K562 (cell line): ENCODE measurements at regions not wholly inside any gene's neighbourhood (a gene's known extent, or its start where the extent isn't known, plus 50 kb on each side); places are given as distances from the start of the nearest gene placed in this dataset.

Source experiments
- ATAC-seq: fragments of 200-7000 bp; cut with Tn5 transposase; 3 replicates; pipeline ENCODE4 v1.9.1; 2020; ENCODE audit warnings: moderate library complexity
- BruUV-seq: library from RNA; stranded (reverse); fragments of 400-500 nt; replicated peaks from 2 replicates; lab custom pipeline; 2021; lab: Mats Ljungman, UMichigan
- CTCF ChIA-PET: fragments of 300-600 bp; formaldehyde crosslinking; extraction: SDS; loops from one replicate; lab custom pipeline; 2021; ENCODE audit warnings: low intra/inter-chr PET ratio; lab: Yijun Ruan, JAX
- POLR2A ChIA-PET: fragments of 300-600, 350-650 bp; sonication (Branson Sonifier 250); formaldehyde crosslinking; extraction: SDS; loops from one replicate; lab custom pipeline; 2021; ENCODE audit warnings: antibody characterized with exemption, inconsistent platforms; lab: Yijun Ruan, JAX
- DNase-seq, 4 experiments: peaks; one replicate each; pipeline versions ENCODE4 v3.0.0 to v3.0.0-alpha.2; 2011 to 2018; ENCODE audit warnings: low spot score in 3 of 4, mixed read lengths in 3 of 4; ENCODE audit errors: extremely low read depth in 1 of 4
- FAIRE-seq: peaks from 2 replicates; lab custom pipeline; 2011; peaks lifted over from hg19 to GRCh38; lab: Jason Lieb, UNC
- H2AFZ ChIP-seq: 2 replicates; pipeline ENCODE4 v1.6.0; 2011; ENCODE audit warnings: low read depth, low read length, control low read depth, inconsistent platforms
- H3K27ac ChIP-seq: fragments of 200-600 bp; 3 replicates; pipeline ENCODE4 v1.8.0; 2011; ENCODE audit warnings: low read depth, mild to moderate bottlenecking, control low read depth, inconsistent platforms, low read length, moderate library complexity, mixed read lengths; ENCODE audit errors: extremely low read depth
- H3K27me3 ChIP-seq, 2 experiments: fragments of 300-600 bp in 1 of 2; 2 replicates in 1 of 2; 3 replicates in 1 of 2; pipeline versions ENCODE4 v1.6.0 to v1.8.0; 2011; ENCODE audit warnings: inconsistent platforms in 2 of 2, low read length in 2 of 2, mild to moderate bottlenecking in 1 of 2, mixed read lengths in 1 of 2, moderate library complexity in 1 of 2; ENCODE audit not compliant: control insufficient read depth in 2 of 2, insufficient read depth in 2 of 2
- H3K36me3 ChIP-seq: fragments of 300-600 bp; 3 replicates; pipeline ENCODE4 v1.8.0; 2011; ENCODE audit warnings: mild to moderate bottlenecking, low read length, inconsistent platforms; ENCODE audit not compliant: control insufficient read depth, insufficient read depth
- H3K4me1 ChIP-seq, 2 experiments: fragments of 200-600 bp in 1 of 2; replicated peaks in 1 of 2; 2 replicates in 1 of 2; 3 replicates in 1 of 2; pipeline versions ENCODE4 v1.5.1 to v1.8.0; 2011; ENCODE audit warnings: inconsistent platforms in 2 of 2, low read length in 2 of 2, mild to moderate bottlenecking in 1 of 2, mixed read lengths in 1 of 2, moderate library complexity in 1 of 2; ENCODE audit not compliant: control insufficient read depth in 2 of 2, insufficient read depth in 2 of 2
- H3K4me2 ChIP-seq: 2 replicates; pipeline ENCODE4 v1.6.1; 2011; ENCODE audit warnings: low read length, control low read depth, inconsistent platforms, mixed read lengths; ENCODE audit not compliant: insufficient read depth
- H3K4me3 ChIP-seq: fragments of 200-600 bp; sonication (generic), shearing (Covaris generic); 2 replicates; pipeline ENCODE4 v1.5.1; 2016; ENCODE audit warnings: control low read depth, inconsistent platforms
- H3K79me2 ChIP-seq: fragments of 200-600 bp; 3 replicates; pipeline ENCODE4 v1.8.0; 2011; ENCODE audit warnings: low read length, inconsistent platforms; ENCODE audit not compliant: control insufficient read depth, insufficient read depth
- H3K9ac ChIP-seq, 2 experiments: 2 replicates each; pipeline versions ENCODE4 v1.6.0 to v1.6.1; 2011; ENCODE audit warnings: low read depth in 2 of 2, low read length in 2 of 2, control low read depth in 1 of 2, inconsistent platforms in 1 of 2, mild to moderate bottlenecking in 1 of 2, mixed read lengths in 1 of 2; ENCODE audit not compliant: insufficient read depth in 1 of 2
- H3K9me1 ChIP-seq: one replicate; pipeline ENCODE4 v1.6.0; 2011; ENCODE audit warnings: inconsistent platforms, mild to moderate bottlenecking, low read length, moderate library complexity; ENCODE audit not compliant: control insufficient read depth, insufficient read depth
- H3K9me3 ChIP-seq: replicated peaks from 2 replicates; pipeline ENCODE4 v1.5.1; 2011; ENCODE audit warnings: low read depth, low read length, inconsistent platforms; ENCODE audit not compliant: control insufficient read depth, insufficient read depth
- H4K20me1 ChIP-seq: replicated peaks from 2 replicates; pipeline ENCODE4 v1.6.1; 2011; ENCODE audit warnings: low read length, inconsistent platforms, mixed read lengths; ENCODE audit not compliant: control insufficient read depth, insufficient read depth
- CBX2 ChIP-seq: fragments of 200-600 bp; sonication (generic); IDR thresholded peaks from one replicate; pipeline ENCODE4 v1.6.1; 2012; ENCODE audit warnings: mild to moderate bottlenecking, low read length, inconsistent platforms; ENCODE audit not compliant: insufficient read depth, poor library complexity, severe bottlenecking
- FOXA1 ChIP-seq: fragments of 450-650 bp; IDR thresholded peaks from 2 replicates; pipeline ENCODE4 v1.6.1; 2016; ENCODE audit warnings: mild to moderate bottlenecking, borderline replicate concordance
- MCM7 ChIP-seq, 2 experiments: fragments of 450-650 bp; IDR thresholded peaks; 2 replicates each; pipeline ENCODE4 v1.6.1; 2016 to 2018
- NFE2L1 ChIP-seq: fragments of 450-650 bp; IDR thresholded peaks from 2 replicates; pipeline ENCODE4 v1.6.1; 2016; ENCODE audit warnings: missing genetic modification characterization, low read depth, mild to moderate bottlenecking, missing compliant biosample characterization, moderate library complexity, borderline replicate concordance
- PTRF ChIP-seq: fragments of 450-650 bp; IDR thresholded peaks from 2 replicates; pipeline ENCODE4 v1.6.1; 2016; ENCODE audit warnings: mild to moderate bottlenecking, missing genetic modification characterization, missing compliant biosample characterization
- SNIP1 ChIP-seq: fragments of 450-650 bp; IDR thresholded peaks from 2 replicates; pipeline ENCODE4 v1.7.1; 2017; ENCODE audit warnings: low read depth, mild to moderate bottlenecking
- TAL1 ChIP-seq: fragments of 450-650 bp; IDR thresholded peaks from 2 replicates; pipeline ENCODE4 v1.6.1; 2016; ENCODE audit warnings: mild to moderate bottlenecking
- WGBS: fragments of 100-300 bp; shearing (Covaris generic); methylation state at CpG from one replicate; pipeline ENCODE4 v1.1.6; 2016; ENCODE audit warnings: low coverage, mixed read lengths; ENCODE audit not compliant: insufficient coverage; ENCODE audit errors: missing lambda C conversion rate; 5-methylcytosine and 5-hydroxymethylcytosine counted together
- in situ Hi-C: fragments of 300-500 bp; cut with MboI; formaldehyde crosslinking; loops from 4 replicates; pipeline ENCODE4 v1.15.0; 2018; ENCODE audit warnings: inconsistent platforms, mixed read lengths
- intact Hi-C: fragments of 100-400 bp; cut with micrococcal nuclease; formaldehyde crosslinking; loops from 2 replicates; pipeline ENCODE4 v1.14.2; 2022
- TF ChIP-seq, protein P1 (sequence below), 2 experiments: fragments of 450-650 bp in 1 of 2; sonication (generic) in 1 of 2; formaldehyde crosslinking in 1 of 2; IDR thresholded peaks in 1 of 2; conservative IDR thresholded peaks in 1 of 2; 2 replicates each; pipeline versions ENCODE4 v1.6.1 to v1.8.1; 2016 to 2023; ENCODE audit warnings: mild to moderate bottlenecking in 2 of 2, moderate library complexity in 2 of 2, inconsistent platforms in 1 of 2, missing genetic modification reagents in 1 of 2
- TF ChIP-seq, protein P2 (sequence below): IDR thresholded peaks from 2 replicates; pipeline ENCODE4 v1.6.1; 2012; ENCODE audit warnings: low read depth, low read length, improper control_type of control experiment, borderline replicate concordance
- TF ChIP-seq, protein P3 (sequence below), 2 experiments: fragments of 450-650 bp; IDR thresholded peaks; 2 replicates each; pipeline ENCODE4 v1.6.1; 2016
- TF ChIP-seq, protein P4 (sequence below): fragments of 250-450 bp; sonication (Bioruptor Pico); IDR thresholded peaks from 2 replicates; pipeline ENCODE4 v1.8.0; 2021; ENCODE audit warnings: moderate library complexity, mild to moderate bottlenecking, inconsistent platforms

DNA sequence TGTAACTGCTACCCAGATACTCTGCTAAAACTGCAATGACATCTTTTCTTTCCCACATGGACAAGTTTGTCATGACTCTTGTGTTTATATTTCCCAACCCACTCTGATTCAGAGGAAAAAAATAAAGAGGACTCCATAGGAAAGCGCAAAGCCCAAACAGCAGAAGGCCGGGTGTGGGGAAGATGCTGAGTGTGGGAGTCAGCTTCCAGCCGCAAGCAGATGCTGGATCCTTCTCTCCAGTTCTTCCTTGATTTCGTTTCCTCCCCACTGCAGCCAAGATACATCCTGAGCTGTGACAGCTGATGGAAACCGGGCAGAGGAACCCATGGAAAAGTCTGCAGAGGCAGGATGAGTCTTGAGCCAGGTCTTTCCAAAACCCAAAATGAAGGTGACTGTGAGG is 498.2 kb downstream of the PLPP3 start:
- Histone ChIP-seq H3K4me1 (no peaks in the 10 kb centered on the region), H3K9me1 (no peaks in the 10 kb centered on the region), H3K4me3 (no peak overlapping the region), H3K27me3 (no peaks in the 10 kb centered on the region), H4K20me1 (no peaks in the 10 kb centered on the region), H3K27ac (no peak overlapping the region), H3K9me3 (no peaks in the 10 kb centered on the region), H3K4me2 (no peak overlapping the region), H3K9ac (no peak overlapping the region)
- POLR2A ChIA-PET, result no interaction called here
- CTCF ChIA-PET, result no interaction called here
- in situ Hi-C loops, result no loop called here
- DNase-seq (no peak), ATAC-seq (no peak)
- intact Hi-C loops, result no loop called here
- TF ChIP-seq PTRF (tag), result no peak
- TF ChIP-seq, protein P1, sequence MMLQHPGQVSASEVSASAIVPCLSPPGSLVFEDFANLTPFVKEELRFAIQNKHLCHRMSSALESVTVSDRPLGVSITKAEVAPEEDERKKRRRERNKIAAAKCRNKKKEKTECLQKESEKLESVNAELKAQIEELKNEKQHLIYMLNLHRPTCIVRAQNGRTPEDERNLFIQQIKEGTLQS (IDR thresholded peaks at IDR 0.05), result no peak
- TF ChIP-seq, protein P1 (CRISPR knock-in tag; conservative IDR thresholded peaks at IDR 0.05), result no peak
- TF ChIP-seq, protein P2, sequence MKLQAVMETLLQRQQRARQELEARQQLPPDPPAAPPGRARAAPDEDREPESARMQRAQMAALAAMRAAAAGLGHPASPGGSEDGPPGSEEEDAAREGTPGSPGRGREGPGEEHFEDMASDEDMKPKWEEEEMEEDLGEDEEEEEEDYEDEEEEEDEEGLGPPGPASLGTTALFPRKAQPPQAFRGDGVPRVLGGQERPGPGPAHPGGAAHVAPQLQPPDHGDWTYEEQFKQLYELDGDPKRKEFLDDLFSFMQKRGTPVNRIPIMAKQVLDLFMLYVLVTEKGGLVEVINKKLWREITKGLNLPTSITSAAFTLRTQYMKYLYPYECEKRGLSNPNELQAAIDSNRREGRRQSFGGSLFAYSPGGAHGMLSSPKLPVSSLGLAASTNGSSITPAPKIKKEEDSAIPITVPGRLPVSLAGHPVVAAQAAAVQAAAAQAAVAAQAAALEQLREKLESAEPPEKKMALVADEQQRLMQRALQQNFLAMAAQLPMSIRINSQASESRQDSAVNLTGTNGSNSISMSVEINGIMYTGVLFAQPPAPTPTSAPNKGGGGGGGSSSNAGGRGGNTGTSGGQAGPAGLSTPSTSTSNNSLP, result no peak
- TF ChIP-seq, protein P3, sequence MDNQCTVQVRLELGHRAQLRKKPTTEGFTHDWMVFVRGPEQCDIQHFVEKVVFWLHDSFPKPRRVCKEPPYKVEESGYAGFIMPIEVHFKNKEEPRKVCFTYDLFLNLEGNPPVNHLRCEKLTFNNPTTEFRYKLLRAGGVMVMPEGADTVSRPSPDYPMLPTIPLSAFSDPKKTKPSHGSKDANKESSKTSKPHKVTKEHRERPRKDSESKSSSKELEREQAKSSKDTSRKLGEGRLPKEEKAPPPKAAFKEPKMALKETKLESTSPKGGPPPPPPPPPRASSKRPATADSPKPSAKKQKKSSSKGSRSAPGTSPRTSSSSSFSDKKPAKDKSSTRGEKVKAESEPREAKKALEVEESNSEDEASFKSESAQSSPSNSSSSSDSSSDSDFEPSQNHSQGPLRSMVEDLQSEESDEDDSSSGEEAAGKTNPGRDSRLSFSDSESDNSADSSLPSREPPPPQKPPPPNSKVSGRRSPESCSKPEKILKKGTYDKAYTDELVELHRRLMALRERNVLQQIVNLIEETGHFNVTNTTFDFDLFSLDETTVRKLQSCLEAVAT (IDR thresholded peaks at IDR 0.05), result no peak
- TF ChIP-seq TAL1, result no peak
- TF ChIP-seq NFE2L1, result no peak
- no peak for TF ChIP-seq FOXA1
- no peak for TF ChIP-seq SNIP1
- TF ChIP-seq MCM7 (IDR thresholded peaks at IDR 0.05), result no peak
- no peak for TF ChIP-seq CBX2
- TF ChIP-seq, protein P4, sequence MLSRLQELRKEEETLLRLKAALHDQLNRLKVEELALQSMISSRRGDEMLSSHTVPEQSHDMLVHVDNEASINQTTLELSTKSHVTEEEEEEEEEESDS, result no peak
- TF ChIP-seq, all 486 proteins: peak for 0
- no TSS peak for BruUV-seq
- FAIRE-seq, result no peak
- Histone ChIP-seq H2AFZ (no peak overlapping the region), H3K36me3 (no peaks in the 10 kb centered on the region), H3K79me2 (no peaks in the 10 kb centered on the region)
- WGBS, result 0% methylated on average over 5 of the region's 5 CpGs
